GM18861 (cell line): ENCODE measurements at regions not wholly inside any gene's neighbourhood (a gene's known extent, or its start where the extent isn't known, plus 50 kb on each side); places are given as distances from the start of the nearest gene placed in this dataset.
"Not testable (repeated sequence)": the region's sequence is repeated elsewhere in the genome, so short reads cannot be mapped to it uniquely, and the experiment has no call there.

Experiments
- ATAC-seq: cut with Tn5 transposase; IDR thresholded peaks from one replicate; pipeline ENCODE4 v1.9.1; 2021; ENCODE audit not compliant: unreplicated experiment

DNA sequence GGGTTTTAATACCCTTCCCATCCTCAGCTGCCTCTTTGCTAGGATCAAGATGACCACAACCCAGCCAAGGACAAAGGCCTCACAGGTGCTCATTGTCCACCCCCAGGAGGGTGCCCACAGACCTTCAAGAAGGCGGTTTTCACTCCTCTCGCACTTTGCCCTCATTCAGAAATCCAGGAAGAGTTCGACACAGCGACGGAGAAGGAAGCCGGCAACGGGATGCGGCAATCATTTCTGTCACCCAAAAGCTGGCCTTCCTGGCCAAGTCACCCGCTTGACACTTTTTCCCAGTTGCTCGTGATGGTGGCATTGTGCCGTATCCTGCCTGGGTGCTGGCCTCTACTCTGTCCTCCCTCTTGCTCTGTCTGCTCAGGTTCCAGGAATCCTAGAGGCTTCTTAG lies 293.0 kb upstream of the ZNF337 start:
- ATAC-seq, result not testable (repeated sequence)

GRCh38 chr20:25989196-25989595 lies 292.5 kb upstream of the ZNF337 start:
- ATAC-seq, result no peak

DNA sequence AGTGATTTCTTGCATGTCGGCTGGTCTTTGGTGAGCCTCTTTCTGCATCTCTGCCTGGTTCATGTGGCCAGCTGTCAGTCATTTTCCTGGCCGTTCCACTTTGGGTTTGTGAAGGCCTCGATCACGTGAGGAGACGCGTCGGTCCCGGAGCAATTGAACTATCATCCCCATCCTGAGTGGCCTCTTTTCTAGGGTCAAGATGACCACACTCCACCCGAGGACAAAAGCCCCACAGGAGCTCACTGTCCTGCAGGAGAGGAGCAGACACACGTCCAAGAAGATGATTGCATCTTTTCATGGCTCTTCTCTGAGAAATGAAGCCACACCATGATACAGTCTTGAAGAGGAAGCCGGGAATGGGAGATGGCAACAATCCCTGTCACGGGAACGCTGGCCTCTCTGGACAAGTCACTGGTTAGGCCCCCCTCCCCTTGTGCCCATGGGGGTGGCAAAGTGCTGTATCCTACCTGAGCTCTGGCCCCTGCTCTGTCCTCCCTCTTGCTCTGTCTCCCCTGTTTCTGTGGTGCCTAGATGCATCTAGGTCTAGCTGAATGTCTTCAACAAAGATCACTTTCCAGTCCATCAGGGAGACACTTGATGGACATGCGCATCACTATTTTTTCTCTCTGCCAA lies 291.4 kb upstream of the ZNF337 start:
- ATAC-seq, result not testable (repeated sequence)

GRCh38 chr20:25987073-25987927 lies 290.6 kb upstream of the ZNF337 start:
- ATAC-seq, result peak; percentile 84

- no peak for ATAC-seq
These were observed 288.9 kb upstream of the ZNF337 start for GRCh38 chr20:25985597-25985996.

DNA sequence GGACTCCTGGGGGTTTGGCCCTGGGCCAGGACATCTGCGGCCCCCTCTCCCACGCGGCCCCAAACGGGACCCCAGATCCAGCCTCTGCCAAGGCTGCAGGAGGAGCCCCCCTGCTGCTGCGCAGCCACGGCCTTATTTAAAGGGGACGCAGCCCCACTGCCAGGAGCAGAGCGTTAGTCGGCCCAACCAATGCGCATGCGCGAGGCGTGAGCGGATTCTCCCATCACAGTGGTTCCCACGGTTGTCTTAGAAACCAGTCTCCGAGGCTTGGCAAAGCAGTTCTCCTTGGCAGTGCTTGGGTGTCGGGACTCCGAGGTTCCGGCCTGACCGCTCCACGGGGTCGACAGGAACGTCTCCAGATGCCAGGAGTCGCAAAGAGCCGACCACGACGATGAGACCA lies 288.3 kb upstream of the ZNF337 start:
- no peak for ATAC-seq

- ATAC-seq, result not testable (repeated sequence)
These were observed 286.0 kb upstream of the ZNF337 start for GRCh38 chr20:25982701-25983100.

GRCh38 chr20:25978450-25979190 lies 282.0 kb upstream of the ZNF337 start:
- ATAC-seq, result not testable (repeated sequence)

GRCh38 chr20:25975816-25976215 lies 279.2 kb upstream of the ZNF337 start:
- ATAC-seq, result not testable (repeated sequence)

DNA sequence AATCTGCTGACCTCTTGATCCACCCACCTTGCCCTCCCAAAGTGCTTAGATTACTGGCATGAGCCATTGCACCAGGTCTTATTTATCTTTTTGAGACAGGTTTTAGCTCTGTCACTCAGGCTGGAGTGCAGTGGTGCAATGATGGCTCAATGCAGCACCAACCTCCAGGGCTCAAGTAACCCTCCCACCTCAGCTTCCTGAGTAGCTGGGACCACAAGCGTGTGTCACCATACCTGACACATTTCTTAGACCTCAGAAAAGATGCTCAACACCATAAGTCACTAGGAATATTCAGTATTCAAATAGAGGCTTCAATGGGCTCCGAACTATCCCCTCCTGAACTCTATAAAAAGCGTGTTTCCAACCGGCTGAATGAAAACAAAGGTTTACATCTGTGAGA lies 268.6 kb upstream of the ZNF337 start:
- ATAC-seq, result not testable (repeated sequence)

DNA sequence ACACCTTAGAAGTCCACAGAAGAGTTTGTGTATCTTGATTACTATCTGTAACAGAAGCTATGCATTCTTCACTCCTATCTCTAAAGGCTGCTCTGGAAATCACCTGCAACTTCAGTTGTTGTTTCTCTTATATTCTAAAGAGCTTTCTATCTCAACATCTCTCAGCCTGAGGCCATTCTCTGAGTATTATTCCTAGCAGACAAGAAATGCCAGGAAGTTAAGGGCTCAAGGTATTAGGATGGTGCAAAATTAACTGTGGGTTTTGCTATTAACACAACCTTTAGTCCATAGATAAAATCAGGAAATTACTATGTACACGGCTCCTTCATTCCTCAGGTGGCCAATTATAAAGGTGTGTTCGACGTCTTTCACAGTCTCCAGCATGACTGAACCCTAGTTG lies 257.2 kb upstream of the ZNF337 start:
- ATAC-seq, result not testable (repeated sequence)

GRCh38 chr20:25935230-25935629 lies 238.6 kb upstream of the ZNF337 start:
- not testable (repeated sequence) for ATAC-seq

DNA sequence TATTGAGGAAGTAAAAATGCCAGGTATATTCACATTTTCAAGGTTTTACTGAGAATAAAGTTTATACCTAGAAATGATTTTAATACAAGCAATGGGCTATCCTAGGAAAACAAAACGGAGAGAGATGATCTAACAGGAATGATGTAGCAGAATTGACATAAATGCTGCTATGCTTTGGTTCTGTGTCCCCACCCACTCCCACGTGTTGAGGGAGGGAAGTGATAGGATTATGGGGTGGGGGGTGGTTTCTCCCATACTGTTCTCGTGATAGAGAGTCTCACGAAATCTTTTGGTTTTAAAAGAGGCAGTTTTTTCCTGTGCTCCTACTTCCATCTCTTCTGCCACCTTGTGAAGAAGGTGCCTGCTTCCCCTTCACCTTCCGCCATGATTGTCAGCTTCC lies 236.2 kb upstream of the ZNF337 start:
- not testable (repeated sequence) for ATAC-seq

DNA sequence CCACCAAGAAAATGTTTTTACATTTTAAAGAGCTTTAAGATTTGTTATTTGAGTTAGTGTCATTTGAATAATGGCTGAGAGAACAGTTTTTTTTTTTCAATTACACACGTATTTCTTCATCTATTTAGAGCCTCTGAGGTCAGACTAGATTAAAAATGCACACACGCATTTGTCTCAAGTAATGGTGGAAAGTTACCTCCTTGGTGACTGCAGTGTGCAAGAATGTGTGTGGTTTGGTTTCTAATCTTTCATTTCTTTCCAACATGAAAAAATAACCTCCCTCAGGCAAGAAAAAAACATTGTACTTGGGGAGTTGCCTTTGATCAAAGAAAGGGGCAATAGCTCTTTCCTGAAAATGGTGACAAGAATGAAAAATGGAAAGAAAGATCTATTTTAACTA lies 235.5 kb upstream of the ZNF337 start:
- ATAC-seq, result not testable (repeated sequence)

DNA sequence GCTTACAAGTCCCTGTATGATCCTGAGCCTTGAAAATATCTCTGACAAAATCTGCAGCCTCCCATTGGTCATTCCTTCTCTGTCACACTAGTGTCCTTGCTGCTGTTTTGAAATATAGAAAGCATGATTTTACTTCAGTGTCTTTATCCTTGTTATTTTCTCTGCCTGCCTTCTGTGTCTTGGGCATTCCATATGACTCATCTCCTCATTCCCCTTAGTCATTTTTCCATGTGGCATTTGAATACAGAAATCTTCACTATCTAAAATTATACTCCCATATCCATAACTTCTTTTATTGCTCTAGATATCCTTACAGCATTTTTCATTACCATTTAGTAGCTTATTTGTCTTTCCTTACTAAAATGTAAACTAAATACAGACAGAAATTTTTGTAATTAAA lies 205.7 kb upstream of the ZNF337 start:
- not testable (repeated sequence) for ATAC-seq

DNA sequence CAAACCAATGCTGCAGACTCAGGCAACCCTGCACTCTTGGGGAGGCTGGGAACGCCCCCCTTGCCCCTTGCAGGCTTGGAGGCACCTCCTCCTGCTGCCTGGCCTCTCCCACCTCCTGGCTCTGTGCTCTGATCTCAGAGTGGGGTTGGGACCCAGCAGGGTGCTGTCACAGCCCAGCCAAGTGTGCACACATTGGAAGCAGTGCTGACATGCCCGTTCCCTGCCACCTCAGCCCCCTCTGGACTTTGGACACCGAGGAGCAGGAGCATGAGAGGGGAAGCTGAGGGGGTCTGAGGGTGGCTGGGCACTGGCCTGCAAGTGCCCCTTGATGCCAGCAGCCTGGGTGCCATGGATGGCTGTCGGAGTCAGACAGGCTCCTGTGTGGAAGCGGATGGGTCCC lies 202.0 kb upstream of the ZNF337 start:
- ATAC-seq, result not testable (repeated sequence)

DNA sequence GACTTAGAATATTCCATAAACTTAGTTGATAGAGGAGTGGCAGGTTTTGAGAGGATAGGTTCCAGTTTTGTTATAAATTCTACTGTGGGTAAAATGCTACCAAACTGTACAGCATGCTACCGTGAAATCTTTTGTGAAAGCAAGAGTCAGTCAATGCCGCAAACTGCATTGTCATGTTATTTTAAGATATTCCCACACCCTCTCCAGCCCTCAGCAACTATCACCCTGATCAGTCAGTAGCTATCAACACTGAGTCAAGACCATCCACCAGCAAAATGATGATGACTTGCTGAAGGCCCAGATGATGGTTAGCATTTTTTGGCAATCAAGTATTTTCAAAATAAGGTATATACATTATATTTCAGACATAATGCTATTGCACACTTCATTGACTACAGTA lies 182.4 kb upstream of the ZNF337 start:
- ATAC-seq, result not testable (repeated sequence)

DNA sequence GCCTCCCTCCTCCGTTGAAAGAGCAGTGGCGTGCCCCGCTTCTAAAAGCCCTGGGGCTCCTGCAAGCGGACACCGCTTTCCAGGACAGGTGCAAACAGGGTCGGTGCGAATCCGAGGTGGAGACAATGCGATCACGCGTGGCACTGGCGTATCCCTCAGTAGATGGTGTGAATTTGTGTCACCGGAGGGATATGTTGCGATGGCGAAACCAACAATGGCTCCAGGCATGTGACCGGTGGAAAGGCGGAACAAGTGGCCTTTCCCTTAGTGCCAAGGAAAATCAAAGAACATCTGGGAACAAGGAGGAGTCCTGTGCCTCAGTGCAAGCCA lies 172.0 kb upstream of the ZNF337 start:
- not testable (repeated sequence) for ATAC-seq

DNA sequence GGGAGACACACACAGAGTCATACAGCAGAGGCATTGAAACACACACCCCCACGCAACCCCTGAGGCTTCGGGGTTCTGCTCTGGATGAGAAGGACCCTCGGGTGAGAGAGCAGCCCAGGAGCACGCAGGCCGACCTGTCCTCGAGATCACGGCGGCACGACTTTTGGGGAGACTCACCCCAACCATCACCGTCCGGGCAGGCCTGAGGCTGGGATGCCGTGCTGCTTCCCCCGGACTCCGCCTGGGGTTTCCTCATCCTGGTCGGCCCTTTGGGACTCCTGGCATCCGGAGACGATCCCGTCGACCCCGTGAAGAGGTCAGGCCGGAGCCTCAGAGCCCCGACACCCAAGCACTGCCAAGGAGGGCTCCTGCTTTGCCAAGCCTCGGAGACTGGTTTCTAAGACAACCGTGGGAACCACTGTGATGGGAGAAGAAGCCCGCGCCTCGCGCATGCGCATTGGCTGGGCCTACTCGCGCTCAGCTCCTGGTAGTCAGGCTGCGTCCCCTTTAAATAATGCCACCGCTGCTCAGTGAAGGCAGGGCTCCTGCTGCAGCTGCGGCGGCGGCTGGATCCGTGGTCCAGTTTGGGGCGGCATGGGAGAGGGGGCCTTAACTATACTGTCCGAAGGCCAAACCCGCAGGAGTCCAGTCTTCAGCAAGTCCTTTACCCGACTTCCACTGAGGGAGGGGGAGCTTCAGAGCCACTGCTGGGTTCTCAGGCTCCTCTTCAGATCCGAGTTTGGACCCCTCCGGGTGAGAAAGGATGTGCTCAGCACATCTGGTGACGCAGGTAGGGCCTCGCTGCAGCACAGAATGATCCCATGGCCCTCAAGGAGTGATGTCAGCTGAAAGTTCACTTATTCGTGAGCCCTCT lies 171.4 kb upstream of the ZNF337 start:
- no peak for ATAC-seq

DNA sequence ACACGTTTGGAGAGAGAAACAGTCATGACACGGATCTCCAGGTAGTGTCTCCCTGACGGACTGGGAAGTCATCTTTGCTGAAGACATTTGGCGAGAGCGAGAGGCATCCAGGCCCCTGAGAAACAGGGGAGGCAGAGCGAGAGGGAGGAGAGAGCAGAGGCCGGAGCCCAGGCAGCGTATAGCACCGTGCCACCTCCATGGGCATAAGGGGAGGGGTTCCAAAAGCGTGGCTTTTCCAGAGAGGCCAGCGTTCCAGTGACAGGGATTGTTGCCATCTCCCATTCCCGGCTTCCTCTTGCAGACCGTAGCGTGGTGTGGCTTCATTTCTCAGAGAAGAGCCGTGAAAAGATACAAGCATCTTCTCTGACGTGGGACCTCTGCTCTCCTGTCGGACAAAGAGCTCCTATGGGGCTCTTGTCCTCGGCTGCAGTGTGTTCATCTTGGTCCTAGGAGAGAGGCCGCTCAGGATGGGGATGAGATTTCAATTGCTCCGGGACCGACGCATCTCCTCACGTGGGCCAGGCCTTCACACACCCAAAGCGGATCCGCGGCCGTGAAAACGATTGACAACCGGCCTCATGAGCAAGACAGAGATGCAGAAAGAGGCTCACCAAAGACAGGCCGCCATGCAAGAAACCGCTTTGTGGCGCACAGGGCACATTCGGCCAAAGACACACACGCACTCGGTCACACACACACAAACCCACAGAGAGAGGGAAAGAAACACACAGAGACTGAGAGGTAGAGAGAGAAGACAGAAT lies 170.5 kb upstream of the ZNF337 start:
- not testable (repeated sequence) for ATAC-seq
